HL-60 (cell line): ENCODE measurements at regions not wholly inside any gene's neighbourhood (a gene's known extent, or its start where the extent isn't known, plus 50 kb on each side); places are given as distances from the start of the nearest gene placed in this dataset.

ENCODE experiments used
- DNase-seq, 2 experiments: peaks; one replicate each; pipeline ENCODE4 v3.0.0-alpha.2; 2010 to 2020; ENCODE audit warnings: low read depth in 1 of 2, low spot score in 1 of 2
- H3K27ac ChIP-seq: fragments of 250-450 bp; sonication (Bioruptor Pico); replicated peaks from 2 replicates; pipeline ENCODE4 v1.5.1; 2020; ENCODE audit warnings: mild to moderate bottlenecking, moderate library complexity
- H3K27me3 ChIP-seq: fragments of 250-450 bp; sonication (Bioruptor Pico); 2 replicates; pipeline ENCODE4 v1.5.1; 2021; ENCODE audit warnings: mild to moderate bottlenecking, moderate library complexity; ENCODE audit not compliant: insufficient read depth, poor library complexity, severe bottlenecking
- H3K4me3 ChIP-seq: replicated peaks from 2 replicates; pipeline ENCODE4 v1.5.1; 2011; ENCODE audit warnings: mild to moderate bottlenecking, control low read depth, low read length; ENCODE audit not compliant: insufficient read depth
- CTCF ChIP-seq: IDR thresholded peaks from one replicate; pipeline ENCODE4 v1.5.1; 2011; ENCODE audit warnings: low read length, control low read depth, inconsistent platforms; ENCODE audit not compliant: insufficient read depth
- GABPA ChIP-seq: IDR thresholded peaks from 2 replicates; pipeline ENCODE4 v1.6.1; 2012; ENCODE audit warnings: low read depth
- POLR2AphosphoS5 ChIP-seq: IDR thresholded peaks from 2 replicates; pipeline ENCODE4 v1.6.1; 2012; ENCODE audit warnings: low read depth
- REST ChIP-seq: IDR thresholded peaks from 2 replicates; pipeline ENCODE4 v1.6.1; 2012; ENCODE audit warnings: low read depth; ENCODE audit not compliant: insufficient replicate concordance
- SPI1 ChIP-seq: IDR thresholded peaks from 2 replicates; pipeline ENCODE4 v1.6.1; 2012; ENCODE audit warnings: low read depth, mild to moderate bottlenecking, borderline replicate concordance

- H3K4me3 ChIP-seq: no peak overlapping the region
- TF ChIP-seq POLR2AphosphoS5: no peak
- TF ChIP-seq REST: no peak
- no peak for TF ChIP-seq CTCF
- TF ChIP-seq SPI1: no peak
- TF ChIP-seq GABPA: no peak
- no peaks in the 10 kb centered on the region for H3K27me3 ChIP-seq
- no peak for DNase-seq
- no peak overlapping the region for H3K27ac ChIP-seq
These were observed 186.7 kb downstream of the LARP7 start for GRCh38 chr4:112823606-112824005.

GRCh38 chr4:112830753-112831386, 193.9 kb downstream of the LARP7 start:
- no peak for DNase-seq
- TF ChIP-seq CTCF: no peak
- no peak for TF ChIP-seq POLR2AphosphoS5
- TF ChIP-seq REST: no peak
- no peak for TF ChIP-seq GABPA
- no peak for TF ChIP-seq SPI1
- no peaks in the 10 kb centered on the region for H3K27me3 ChIP-seq
- H3K4me3 ChIP-seq: no peak overlapping the region
- no peak overlapping the region for H3K27ac ChIP-seq

- no peak overlapping the region for H3K27ac ChIP-seq
- no peak for TF ChIP-seq GABPA
- no peak for TF ChIP-seq POLR2AphosphoS5
- no peak for TF ChIP-seq REST
- no peak for TF ChIP-seq CTCF
- no peak for DNase-seq
- no peaks in the 10 kb centered on the region for H3K27me3 ChIP-seq
- H3K4me3 ChIP-seq: no peak overlapping the region
These were observed 195.6 kb downstream of the LARP7 start for GRCh38 chr4:112832493-112832892.
